HG03064 (cell line): ENCODE measurements at regions not wholly inside any gene's neighbourhood (a gene's known extent, or its start where the extent isn't known, plus 50 kb on each side); places are given as distances from the start of the nearest gene placed in this dataset.
"Not testable (repeated sequence)": the region's sequence is repeated elsewhere in the genome, so short reads cannot be mapped to it uniquely, and the experiment has no call there.

Experiments
- ATAC-seq: cut with Tn5 transposase; IDR thresholded peaks from one replicate; pipeline ENCODE4 v1.9.1; 2021; ENCODE audit warnings: low read depth; ENCODE audit not compliant: unreplicated experiment

DNA sequence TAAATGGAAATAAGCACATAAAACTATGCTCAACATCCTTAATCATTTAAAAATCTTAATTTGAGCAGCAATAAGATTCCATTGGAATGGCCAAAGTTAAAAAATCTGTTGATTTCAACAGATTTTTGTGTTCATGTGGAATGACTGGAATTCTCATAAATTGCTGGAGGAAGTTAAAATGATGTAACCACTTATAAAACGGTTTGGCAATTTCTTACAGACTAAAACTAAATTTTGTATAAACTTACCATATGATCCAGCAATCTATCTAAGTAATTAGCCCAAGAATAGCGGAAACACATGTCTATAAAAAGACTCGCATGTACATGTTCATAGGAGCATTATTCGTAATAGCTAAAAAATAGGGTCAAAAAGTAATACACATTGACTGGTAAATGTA, 1713.6 kb downstream of the SI start:
- ATAC-seq, result no peak

DNA sequence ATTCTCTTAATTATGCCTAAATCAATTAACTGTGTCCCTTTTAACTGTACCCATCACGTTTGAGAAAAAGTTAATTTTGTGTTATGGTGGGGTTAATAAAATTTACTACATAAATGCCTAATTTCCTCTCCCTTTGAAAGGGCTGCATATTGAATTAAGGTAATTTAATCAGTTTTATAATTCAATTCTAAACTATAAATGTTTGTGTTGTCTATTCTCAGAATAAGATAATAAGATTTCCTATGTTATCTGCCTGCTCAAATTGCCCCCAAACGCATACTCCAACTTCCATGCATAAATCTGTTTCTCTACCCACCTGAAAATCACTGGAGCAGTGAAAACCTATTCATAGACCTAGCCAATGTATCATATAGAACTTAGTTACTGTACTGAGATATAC, 1716.1 kb downstream of the SI start:
- no peak for ATAC-seq

DNA sequence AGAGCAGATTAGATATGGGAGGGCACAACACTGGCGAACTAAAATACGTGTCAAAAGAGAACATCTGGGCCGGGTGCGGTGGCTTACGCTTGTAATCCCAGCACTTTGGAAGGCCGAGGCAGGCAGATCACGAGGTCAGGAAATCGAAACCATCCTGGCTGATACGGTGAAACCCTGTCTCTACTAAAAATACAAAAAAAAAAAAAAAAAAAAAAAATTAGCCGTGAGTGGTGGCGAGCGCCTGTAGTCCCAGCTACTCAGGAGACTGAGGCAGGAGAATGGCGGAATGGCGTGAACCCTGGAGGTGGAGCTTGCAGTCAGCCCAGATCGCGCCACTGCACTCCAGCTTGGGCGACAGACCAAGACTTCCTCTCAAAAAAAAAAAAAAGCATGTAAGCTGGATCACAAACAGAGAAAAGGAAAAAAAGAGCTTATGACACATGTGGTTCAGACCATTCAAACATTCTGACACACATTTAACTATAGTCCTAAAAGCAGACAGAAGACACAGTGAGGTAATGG, 1716.9 kb downstream of the SI start:
- not testable (repeated sequence) for ATAC-seq

DNA sequence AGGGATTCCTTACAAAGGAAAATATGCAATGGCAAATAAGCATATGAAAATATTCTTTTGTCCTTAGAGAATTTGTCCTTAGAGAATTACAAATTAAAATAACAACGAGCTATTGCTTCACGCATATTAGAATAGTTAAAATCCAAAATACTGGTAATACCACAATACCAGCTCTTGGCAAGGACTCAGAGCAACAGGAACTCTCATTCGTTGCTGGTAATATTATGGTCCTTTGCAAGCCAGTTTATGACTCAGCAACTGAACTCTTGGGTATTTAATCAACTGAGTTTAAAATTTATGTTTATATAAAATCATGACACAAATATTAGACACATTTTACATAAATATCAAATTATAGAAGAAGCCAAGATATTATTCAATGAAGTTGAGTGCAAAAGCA, 1730.4 kb downstream of the SI start:
- ATAC-seq, result no peak

DNA sequence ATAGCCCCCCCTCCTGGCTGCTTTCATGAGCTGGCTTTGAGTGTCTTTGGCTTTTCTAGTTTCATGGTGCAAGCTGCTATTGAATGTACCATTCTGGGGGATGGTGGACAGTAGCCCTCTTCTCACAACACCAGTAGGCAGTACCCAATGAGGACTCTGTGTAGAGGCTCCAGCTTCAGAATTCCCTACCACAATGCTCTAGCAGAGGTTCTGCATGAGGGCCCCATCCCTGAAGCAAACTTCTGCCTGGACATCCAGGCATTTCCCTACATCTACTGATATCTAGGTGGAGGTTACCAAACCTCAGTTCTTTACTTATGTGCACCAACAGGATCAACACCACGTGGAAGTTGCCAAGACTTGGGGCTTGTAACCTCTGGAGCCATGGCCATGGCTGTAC, 1742.9 kb downstream of the SI start:
- ATAC-seq, result no peak

DNA sequence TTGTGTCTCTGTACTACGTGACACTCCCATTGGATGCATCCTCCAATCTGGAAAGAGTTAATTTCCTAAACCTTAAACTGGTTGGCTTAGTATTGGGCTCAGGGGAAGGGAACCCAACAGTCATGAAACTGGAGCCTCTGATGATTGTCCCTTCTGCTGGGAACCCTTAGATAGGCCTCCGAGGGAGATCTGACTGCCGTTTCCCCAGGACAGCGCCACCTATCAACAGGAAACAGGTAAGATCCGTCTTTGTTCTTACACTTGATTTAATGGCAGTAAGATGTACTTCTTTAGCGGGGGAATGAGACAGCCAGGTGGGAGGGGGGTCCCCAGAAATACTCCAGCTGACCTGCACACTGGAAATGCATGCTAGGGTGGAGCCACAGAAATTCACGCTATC, 1749.6 kb downstream of the SI start:
- no peak for ATAC-seq

DNA sequence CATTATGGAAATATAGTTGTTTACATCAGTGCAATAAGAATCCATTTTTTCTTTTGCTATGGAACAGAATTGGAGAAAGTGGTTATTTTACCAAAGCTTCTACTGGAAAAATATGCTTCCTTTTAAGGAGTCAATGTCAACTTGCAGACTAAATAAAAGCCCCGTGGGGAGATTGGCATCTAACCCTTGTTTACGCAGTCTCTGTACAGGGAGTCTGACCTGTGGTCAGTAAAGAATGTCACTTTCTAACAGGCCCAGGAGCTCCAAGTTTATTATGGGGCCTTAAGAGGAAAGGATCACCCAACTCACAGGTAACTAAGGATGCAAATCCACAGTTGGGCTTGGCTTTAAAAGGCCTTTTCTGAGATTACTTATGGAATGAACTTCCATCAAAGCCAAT, 1751.2 kb downstream of the SI start:
- ATAC-seq, result no peak

DNA sequence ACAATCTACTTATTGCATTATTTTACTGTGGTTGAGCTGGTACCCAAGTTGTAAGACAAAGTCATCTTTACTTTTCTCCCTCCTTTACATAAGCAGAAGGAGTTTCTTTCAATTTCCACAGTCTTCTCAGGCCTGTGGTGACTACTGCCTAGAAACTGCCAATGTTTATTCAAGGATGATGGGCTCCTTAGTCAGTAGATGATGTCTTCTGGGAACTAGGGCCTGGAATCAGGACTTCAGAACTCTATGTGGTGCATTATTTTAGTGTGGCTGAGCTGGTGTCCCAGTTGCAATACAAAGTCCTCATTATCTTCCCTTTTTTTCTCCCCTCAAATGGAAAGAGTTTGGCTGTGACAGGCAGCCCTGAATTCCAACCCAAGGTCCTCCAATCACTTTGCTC, 1762.5 kb downstream of the SI start:
- ATAC-seq, result no peak

DNA sequence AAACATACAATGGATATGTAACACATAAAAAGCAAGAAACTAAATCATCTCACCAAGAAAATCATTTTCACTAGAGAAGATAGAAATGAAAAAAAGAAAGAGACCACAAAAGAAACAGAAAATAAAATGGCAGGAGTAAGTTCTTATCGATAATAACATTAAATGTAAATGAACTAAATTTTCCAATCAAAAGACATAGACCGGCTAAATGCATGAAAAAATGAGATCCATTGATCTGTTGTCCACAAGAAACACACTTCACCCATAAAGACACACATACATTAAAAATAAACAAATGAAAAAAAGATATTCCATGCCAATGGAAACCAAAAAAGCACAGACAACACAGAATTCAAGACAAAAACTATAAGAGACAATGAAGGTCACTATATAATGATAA, 1771.9 kb downstream of the SI start:
- ATAC-seq, result no peak

DNA sequence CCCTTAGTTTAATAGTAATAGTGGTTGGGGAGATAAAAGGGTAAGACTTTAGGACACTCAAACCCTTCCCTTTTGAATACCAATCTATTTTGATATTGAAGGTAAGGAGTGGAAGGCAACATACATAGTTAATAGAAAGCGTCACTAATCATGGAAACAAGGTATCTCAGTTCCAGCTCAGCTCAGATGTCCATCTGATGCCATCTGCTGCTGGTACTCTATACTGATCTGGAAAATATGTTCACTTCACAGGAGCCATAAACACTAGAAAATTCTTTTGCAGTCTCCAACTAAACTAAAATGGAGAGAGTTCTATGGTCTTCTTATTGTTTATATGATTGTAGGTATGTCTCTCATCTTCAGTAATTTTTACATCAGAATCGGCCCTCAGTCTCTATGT, 1777.1 kb downstream of the OTOL1 start:
- no peak for ATAC-seq

DNA sequence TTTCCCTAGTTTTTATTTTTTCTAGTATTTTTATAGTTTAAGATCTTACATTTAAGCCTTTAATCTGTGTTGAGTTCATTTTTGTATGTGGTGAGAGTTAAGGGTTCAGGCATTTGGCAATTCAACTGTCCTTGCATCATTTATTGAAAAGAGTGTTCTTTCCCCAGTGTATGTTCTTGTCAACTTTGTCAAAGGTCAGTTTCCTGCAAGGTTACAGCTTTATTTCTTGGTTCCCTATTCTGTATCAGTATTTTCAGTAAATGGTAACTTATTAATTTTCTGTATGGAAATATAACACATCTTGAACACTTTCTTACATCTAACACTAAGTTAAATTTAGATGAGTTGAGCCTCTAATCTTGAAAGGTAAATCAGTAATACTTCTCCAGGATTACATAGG, 1770.1 kb downstream of the OTOL1 start:
- no peak for ATAC-seq

DNA sequence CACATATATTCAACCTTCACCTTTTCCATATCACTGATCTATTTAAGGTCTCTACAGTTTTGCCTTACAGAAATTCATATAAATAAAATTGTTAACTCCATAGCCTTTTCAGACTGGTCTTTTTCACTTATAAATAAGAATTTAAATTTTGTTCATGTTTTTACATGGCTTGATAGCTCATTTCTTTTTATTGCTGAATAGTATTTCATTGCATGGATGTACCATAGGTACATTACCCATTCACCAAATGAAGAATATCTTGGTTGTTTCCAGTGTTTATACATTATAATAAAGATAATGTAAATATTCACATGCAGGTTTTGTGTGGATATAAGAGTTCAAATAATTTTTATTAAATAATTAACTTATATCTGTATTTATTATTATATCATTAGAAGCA, 1765.0 kb downstream of the OTOL1 start:
- ATAC-seq, result no peak

DNA sequence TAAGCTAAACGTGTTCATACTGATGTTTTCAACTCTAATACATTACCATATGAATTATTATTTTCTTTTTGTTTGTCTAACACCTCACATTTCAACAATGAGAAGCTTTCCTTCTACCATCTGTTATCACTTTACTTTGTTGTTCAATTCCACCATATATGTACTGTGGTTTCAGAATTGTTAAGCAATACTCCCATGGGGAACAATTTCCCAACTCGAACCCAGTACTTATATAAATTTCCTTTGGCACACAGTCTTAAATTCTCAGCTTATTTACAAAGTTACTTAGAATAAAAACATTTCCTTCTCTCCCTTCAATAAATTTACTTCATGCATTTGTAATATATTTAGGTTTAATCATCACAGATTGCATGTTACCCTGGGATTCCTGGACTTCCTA, 1764.4 kb downstream of the OTOL1 start:
- no peak for ATAC-seq

DNA sequence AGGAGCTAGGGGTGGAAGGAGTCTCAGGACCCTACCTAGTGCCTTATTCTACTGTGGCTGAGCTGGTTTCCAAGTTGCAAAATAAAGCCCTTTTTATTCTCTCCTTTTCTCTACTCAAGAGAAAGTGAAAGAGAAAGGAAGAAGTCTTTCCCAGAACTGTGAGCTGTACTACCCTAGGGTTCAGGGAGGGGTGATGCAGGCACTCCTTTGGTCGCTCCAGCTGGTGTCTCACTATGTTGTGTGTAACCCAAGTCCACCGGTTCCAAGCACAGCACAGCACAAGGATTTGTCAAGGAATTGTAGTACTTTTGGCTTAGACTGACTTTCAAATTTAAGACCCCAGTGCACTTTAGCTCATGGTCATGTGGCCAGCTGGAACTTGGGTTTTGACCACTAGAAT, 1721.7 kb downstream of the OTOL1 start:
- no peak for ATAC-seq

DNA sequence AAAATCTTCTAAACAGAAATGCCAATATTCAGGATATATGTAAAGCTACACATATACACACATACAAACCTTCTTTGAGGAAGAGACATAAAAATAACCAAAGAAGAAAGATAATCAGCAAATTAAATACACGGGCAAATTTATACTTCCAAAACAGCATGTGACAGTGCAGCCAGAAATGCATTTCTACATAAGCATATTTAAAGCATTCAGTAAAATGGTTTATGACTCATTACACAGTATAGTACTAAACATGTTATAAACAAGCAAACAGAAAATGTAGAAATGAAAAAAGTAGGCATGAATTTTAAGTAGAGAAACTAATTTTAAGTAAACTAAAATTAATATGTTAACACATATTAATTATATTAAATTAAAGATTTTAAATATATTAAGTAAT, 1717.2 kb downstream of the OTOL1 start:
- no peak for ATAC-seq

DNA sequence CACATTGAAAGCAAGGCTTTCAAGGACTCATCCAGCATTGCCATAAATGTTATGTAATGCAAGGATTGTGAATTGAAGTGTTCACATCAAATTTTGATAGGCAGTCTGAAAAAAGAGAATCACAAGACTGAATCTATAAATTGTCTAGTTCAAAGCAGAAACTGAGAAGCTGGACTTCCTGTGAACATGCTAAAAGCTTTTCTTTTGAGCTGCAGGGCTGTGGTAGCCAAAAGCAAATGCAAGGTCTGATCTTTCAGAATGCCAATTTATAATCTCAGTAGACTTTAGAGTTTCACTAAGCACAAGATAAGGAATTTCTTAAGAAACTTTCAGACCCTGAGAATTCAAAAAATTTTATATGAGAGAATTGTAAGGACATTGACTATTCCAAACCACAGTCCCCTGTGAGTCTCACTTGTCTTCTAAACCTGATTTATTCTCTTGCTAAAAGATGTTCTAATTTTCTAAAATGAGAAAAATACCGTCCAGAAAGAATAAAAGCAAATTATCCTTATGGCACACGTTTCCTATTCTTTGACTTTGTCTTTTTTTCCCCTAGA, 1700.3 kb downstream of the OTOL1 start:
- no peak for ATAC-seq

DNA sequence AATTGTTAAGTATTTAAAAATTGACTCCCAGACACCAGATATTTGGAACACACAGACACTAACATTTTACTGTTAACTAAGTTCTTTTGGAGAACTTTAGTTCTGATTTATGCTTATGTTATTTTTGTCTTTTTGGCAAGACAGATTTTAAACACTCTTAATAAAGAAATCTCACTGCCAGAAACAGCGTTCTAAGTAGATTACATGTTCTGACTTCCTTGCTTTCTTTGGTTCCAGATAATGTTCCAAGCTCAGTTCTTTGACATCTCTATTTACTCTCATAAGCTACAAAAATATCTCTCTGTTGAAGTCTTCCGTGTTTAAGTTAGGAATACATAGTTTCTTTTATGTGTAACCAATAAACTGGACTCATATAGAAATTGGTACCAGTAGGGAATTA, 1699.6 kb downstream of the OTOL1 start:
- no peak for ATAC-seq

DNA sequence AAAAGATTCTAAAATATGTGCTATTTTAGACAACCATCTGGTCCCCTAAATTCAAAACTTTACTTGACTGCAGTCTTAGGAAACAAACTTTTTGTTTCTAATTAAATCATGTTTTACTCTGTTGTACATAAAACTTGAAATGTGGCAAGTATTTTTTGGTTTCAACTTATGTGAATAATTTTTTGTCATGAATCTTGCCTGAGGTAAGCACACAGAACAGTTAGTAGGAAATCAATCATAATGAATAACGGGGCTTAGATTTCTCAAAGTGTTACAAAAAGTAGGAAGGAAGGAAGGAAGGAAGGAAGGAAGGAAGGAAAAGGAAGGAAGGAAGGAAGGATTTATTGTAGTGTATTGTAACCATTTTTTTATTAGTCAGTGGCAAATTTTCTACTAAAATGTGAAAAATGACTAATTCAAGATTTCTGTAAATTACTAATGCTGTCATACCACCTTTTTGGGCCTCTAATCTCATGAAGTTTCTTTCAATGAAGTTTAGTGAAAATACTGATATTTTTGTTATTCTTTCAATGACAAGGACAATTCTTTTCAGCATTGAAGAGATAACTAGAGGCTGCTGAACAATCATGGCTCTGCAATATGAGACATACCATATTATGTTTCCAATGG, 1689.2 kb downstream of the OTOL1 start:
- ATAC-seq, result no peak

DNA sequence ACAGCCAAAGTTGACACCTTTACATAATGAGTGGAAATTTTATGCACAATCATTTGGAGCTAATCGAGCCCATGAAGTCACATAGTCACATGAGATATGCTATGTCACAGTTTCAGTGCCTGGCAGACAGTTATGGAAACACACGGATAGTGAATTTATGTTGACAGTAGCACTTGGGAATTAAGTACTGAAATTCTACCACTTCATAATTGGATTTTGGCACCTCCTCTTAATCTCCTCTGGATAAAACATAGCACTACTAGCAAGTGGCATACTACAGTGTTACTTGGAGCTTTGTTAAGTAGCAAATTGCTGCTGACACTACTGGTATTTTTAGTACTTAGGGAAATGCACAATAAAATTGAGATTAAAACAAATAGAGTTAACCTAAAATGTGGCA, 1679.4 kb downstream of the OTOL1 start:
- ATAC-seq, result no peak

DNA sequence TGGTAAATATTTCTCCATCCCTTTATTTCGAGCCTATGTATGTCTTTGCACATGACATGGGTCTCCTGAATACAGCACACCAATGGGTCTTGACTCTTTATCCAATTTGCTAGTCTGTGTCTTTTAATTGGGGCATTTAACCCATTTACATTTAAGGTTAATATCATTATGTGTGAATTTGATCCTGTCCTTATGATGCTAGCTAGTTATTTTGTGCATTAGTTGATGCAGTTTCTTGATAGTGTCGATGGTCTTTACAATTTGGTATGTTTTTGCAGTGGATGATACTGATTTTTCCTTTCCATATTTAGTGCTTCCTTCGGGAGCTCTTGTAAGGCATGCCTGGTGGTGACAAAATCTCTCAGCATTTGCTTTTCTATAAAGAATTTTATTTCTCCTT, 1675.9 kb downstream of the OTOL1 start:
- ATAC-seq, result not testable (repeated sequence)

DNA sequence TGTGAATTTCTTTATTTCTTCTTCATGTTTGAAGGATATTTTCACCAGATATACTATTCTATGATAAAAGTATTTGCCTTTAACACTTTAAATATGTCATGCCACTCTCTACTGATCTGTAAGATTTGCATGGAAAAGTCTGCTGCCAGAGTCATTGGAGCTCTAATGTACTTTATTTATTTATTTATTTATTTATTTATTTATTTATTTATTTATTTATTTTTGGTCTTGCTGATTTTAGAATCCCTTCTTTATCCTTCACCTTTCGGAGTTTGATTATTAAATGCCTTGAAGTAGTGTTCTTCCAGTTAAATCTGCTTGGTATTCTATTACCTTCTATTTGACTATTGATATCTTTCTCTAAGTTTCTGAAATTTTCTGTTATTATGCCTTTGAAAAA, 1669.6 kb downstream of the OTOL1 start:
- ATAC-seq, result no peak

DNA sequence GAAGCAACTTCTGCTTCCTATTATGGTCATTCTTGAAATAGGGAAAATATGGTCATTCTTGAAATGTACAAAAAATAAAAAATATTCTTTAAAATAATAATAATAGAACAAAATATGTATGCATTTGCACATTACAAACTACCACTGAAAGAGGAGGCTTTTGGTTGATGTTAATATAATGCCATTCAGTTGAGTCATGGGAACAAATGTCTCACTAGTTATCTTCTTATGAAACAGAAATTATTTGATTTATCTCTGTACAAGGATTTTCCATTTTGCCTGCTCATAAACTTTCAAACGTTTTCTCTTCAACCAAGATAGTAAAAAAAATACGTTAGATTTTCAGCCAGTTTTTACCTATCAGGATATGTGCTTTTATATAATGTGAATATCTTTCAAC, 1662.7 kb downstream of the OTOL1 start:
- ATAC-seq, result no peak

DNA sequence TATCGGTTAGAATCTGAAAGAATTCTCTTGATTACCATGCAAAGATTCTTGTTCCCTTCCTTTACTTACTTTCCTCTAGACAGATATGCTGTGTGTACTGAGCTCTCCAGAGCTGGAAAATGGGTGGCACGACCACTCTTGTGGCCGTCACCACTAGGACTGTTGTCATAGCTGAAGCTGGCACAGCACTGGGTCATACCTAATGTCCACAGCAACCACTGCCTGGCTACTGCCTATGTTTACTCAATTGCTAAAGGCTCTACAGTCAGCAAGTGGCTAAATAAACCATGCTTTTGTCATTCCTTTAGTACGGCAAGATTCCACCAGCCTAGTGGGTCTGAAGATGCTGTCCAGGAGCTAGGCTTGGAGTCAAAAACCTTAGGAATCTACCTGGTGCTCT, 1643.0 kb downstream of the OTOL1 start:
- no peak for ATAC-seq
